ENCODE measurements at regions not wholly inside any gene's neighbourhood (a gene's known extent, or its start where the extent isn't known, plus 50 kb on each side); places are given as distances from the start of the nearest gene placed in this dataset.

DNA sequence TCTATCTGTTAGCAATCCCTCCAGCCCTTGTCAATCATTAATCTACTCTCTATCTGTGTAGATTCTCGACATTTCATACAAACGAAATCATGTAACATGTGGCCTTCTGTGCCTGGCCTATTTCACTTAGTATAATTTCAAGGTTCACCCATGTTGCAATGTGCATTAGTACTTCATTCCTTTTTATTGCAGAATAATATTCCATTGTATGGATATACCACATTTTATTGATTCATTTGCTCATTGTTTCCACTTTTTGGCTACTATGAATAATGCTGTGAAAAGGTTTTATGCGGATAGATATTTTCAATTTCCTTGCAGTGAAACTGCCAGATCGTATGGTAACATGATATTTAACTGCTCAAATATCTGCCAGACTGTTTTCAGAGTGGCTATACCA lies 100.1 kb downstream of the MIAT start (continued):
- TF ChIP-seq CBX5 (IDR thresholded peaks at IDR 0.05; ENCODE audit: low read depth, low read length) (no peak), JUND (IDR thresholded peaks at IDR 0.05; ENCODE audit: low read length) (no peak), SIX5 (IDR thresholded peaks at IDR 0.05; ENCODE audit: low read depth, low read length) (no peak), BACH1 (IDR thresholded peaks at IDR 0.05; ENCODE audit: low read length) (no peak), RAD21 (IDR thresholded peaks at IDR 0.05 in 1 of 2, conservative IDR thresholded peaks at IDR 0.05 in 1 of 2; ENCODE audit: low read depth in 2 of 2, low read length in 2 of 2) (no peak), CHD2 (IDR thresholded peaks at IDR 0.05; ENCODE audit: low read length) (no peak), NANOG (IDR thresholded peaks at IDR 0.05; ENCODE audit: insufficient read depth, low read depth, low read length, poor library complexity, severe bottlenecking) (no peak), GABPA (IDR thresholded peaks at IDR 0.05; ENCODE audit: borderline replicate concordance, insufficient read depth, low read length) (no peak)

Data from H1 (cell line).